ENCODE measurements at regions not wholly inside any gene's neighbourhood (a gene's known extent, or its start where the extent isn't known, plus 50 kb on each side); places are given as distances from the start of the nearest gene placed in this dataset.
"Not testable (repeated sequence)": the region's sequence is repeated elsewhere in the genome, so short reads cannot be mapped to it uniquely, and the experiment has no call there.

DNA sequence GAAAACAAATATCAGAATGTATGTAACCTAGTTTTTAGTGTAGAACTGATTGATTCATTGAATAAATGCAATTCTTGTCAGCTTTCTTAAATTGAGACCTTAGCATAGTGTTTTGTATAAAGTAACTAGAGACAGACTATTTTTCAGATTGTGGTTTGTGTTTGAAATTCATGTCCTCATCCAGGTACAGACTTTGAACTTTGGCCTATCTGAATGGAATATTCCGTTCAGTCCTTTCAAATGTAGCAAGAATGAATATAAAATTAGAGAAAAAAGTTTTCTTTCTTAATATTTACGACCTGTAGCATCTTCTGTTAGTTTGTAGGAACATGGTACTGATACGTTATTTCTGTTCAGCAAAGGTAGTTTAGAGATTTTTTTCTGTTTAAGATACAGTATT lies 378.4 kb upstream of the RGS6 start:
- DNase-seq (ENCODE audit: low read depth in 2 of 2, low spot score in 1 of 2), result no peak

DNA sequence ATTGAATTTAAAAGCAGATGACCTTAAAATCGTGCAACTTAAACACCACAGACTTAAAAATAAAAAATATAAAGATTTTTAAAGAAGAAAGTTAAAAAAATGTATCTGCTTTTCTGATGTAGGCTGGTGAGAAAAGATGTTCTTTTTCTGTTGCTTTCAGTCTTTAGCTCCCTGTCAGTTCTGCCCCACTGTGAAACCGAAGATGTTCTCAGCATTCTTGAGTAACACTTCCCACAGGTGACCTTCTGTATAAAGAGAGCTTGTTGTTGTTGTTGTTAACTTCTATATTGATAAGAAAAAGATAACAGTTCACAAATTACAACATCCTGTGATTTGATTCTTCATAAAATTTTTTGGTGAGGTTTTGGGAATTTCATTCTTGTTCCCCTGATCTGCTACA lies 377.9 kb upstream of the RGS6 start:
- no peak for DNase-seq (ENCODE audit: low read depth in 2 of 2, low spot score in 1 of 2)

DNA sequence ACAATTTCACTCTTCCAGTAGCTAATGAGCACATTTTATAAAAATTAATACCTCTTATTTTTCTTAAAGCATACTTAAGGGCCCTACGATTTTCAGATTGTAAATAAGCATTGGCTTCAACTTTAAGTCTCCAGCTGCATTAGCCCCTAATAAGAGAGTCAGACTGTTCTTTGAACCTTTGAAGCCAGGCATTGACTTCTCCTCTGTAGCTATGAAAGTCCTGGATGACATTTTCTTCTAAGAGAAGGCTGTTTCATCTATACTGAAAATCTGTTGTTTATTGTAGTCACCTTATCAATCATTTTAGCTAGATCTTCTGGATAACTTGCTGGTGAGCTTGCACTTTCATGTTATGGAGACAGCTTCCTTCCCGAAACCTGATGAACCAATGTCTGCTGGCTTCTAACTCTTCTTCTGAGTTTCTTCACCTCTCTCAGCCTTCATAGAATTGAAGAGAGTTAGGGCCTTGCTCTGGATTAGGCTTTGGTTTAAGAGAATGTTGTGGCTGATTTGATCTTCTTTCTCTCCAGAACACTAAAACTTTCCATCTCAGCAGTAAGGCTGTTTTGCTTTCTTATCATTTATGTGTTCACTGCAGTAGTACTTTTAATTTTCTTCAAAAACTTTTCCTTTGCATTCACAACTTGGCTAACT lies 377.1 kb upstream of the RGS6 start:
- DNase-seq (ENCODE audit: low read depth in 2 of 2, low spot score in 1 of 2), result no peak

DNA sequence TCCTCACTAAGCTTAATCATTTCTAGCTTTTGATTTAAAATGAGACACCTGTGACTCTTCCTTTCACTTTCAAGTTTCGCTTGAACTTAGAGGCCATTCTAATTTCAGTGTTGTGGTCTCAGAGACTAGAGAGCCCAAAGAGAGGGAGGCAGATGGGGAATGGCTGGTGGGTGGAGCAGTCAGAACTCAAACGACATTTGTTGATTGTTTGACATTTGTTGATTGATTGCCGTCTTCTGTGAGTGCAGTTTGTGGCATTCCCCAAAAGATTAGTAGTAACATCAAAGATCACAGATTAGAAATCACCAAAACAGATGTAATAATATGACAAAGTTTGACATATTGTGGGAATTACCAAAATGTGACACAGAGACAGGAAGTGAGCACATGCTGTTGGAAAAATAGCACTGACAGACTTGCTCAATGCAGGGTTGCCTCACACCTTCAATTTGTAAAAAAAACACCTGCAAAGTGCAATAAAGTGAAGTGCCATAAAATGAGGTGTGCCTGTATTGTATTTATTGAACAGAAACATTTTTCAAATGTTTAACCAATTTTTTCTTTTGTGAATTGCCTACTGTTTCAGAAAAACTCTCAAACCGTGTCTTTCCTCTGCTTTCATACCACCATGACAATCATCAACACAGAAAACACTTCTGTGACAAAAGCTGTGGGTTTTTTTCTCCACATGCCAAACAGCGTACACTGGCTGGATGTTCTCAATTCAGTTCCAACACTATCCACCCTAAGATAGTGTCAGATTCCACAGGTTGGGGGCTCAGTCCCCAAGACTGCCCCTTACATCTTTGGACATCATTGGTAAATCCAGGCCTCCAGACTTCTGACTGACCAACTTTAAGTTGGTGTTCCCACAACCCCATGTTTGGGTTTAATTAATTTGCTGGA lies 376.3 kb upstream of the RGS6 start:
- peak; percentile 19 to 35 for DNase-seq (ENCODE audit: low read depth in 2 of 2, low spot score in 1 of 2)

DNA sequence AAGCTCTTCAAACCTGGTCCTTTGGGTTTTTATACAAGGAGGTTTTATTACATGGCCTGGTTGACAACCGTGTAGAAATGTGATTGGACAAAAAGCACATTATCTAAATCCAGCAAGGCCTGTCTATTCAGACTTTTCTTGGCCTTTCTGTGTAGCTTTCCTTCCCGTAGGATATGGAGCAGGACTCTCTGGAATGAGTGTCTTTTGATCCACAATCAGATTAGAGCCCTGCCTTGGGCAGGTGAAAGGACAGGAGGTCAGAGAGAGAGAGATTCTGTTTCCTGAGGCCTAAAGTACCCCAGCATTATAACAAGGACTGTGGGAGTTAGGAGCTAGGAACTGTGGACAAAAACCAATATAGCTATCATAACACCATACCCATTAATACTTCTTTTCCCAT lies 375.5 kb upstream of the RGS6 start:
- no peak for DNase-seq (ENCODE audit: low read depth in 2 of 2, low spot score in 1 of 2)

DNA sequence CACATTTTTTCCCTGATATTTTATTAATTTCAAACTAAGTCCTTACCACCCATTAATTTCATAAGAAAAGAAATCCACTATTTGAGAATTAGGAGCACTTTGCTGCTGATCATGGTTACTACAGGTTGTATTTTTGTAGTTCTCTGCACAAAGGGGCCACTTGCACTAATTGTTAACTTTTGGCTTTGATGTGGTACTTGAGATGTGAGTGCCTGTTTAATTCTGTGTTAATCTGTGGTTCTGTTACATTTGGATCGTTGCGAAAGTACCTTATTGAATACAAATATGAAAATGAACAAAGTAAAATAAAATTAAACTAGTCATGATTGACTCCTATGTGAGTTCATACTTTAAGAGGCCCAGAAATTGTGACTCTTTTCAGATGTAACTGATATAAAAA lies 374.9 kb upstream of the RGS6 start:
- DNase-seq (ENCODE audit: low read depth in 2 of 2, low spot score in 1 of 2), result no peak

DNA sequence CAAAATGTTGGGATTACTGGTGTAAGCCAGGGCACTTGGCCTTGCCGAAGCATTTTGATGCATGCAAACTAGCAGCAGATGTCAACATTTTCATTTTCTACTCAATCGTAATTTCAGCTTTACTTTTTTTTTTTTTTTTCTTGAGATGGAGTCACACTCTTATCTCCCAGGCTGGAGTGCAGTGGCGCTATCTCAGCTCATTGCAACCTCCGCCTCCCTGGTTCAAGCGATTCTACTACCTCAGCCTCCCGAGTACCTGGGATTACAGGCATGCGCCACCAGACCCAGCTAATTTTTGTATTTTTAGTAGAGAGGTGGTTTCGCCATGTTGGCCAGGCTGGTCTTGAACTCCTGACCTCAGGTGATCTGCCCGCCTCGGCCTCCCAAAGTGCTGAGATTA lies 373.3 kb upstream of the RGS6 start:
- not testable (repeated sequence) for DNase-seq (ENCODE audit: low read depth in 2 of 2, low spot score in 1 of 2)

DNA sequence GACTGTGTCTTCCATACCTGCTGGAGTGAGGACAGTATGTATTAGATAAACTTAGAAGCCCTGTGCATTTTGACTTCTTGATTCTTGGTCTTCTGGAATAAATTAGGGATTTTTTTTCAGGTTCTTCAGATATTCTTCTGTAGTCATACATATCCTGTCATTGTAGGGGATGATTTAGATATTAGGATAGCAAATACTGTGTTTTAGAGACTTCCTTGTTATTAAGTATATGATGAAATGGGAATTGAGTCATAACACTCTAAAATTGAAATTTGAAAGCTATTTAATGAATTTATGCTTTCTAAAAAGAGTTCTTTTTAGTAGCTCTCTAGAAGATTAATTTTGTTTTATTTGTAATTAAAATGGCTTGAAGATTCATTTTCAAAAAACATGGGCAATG lies 371.5 kb upstream of the RGS6 start:
- DNase-seq (ENCODE audit: low read depth in 2 of 2, low spot score in 1 of 2), result no peak

DNA sequence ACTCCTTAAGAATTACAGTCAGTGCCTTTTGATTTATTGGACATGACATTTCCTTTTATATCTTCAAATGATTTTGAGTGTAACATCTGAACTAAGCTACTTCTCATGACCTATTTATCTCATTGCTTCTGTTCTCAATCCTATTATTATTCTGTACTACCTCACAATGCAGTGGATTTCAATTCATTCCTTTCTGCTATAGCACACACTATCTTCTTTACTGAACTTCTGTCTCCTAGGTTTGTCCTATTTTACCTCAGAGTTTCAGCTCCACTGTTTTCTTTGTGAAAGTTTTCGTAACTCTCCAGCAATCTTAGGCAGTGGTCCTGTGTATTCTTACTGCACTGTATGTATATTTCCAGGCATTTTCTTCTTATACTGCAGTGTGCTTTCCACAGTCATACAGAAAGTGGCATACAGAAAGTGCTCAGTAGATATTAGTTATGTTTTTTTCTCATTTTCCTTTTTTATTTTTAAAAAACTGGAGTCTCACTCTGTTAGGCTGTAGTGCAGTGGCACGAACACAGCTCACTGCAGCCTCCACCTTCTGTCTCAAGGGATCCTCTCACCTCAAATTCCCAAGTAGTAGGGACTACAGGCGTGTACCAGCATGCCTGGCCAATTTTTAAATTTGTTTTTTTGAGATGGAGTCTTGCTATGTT lies 368.6 kb upstream of the RGS6 start:
- DNase-seq (ENCODE audit: low read depth in 2 of 2, low spot score in 1 of 2), result no peak

DNA sequence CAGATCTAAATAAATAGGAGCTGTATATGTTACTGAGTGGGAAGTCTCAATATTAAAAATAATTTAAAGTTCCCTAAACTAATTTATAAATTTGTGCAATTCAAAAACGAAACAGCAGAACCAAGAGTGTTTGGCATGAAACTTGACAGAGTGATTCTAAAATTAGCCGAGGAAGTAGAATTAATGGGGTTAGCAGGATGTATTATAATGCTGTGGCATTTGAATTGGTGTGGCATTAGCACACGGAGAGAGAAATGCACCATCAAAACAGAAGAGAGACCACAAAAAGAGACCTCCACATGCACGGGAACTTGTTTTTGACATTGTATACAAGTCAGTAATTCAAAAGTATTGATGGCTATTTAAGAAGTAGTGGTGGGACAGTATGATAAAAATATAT lies 366.0 kb upstream of the RGS6 start:
- no peak for DNase-seq (ENCODE audit: low read depth in 2 of 2, low spot score in 1 of 2)

DNA sequence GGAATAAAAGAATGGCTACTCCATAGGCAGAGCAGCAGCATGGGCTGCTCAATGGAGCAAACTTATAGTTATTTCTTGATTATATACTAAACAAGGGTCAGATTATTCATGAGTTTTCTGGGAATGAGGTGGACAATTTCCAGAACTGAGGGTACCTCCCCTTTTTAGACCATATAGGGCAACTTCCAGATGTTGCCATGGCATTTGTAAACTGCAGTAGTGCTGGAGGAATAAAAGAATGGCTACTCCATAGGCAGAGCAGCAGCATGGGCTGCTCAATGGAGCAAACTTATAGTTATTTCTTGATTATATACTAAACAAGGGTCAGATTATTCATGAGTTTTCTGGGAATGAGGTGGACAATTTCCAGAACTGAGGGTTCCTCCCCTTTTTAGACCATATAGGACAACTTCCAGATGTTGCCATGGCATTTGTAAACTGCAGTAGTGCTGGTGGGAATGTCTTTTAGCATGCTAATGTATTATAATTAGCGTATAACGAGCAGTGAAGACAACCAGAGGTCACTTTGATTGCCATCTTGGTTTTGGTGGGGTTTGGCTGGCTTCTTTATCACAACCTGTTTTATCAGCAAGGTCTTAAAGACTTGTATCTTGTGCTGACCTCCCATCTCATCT lies 364.6 kb upstream of the RGS6 start:
- DNase-seq (ENCODE audit: low read depth in 2 of 2, low spot score in 1 of 2), result not testable (repeated sequence)

DNA sequence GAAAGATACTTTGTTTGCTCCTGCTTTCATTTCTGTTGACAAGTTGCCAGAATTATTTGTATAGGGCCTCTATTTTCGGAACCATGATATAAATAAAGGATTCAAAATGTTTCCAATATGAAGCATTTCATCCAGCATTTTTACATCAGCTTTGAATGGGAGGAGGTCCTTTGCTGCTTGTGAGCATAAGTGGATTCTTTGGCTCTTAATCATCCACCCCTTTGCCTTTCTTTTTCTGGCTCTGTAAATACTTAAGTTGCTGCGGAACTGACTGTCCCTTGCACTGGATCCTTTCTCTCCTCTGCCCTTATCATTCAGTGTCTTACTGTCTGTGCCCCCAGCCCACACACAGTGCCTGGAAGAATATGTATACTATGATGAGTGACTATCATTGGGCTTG lies 357.3 kb upstream of the RGS6 start:
- DNase-seq (ENCODE audit: low read depth in 2 of 2, low spot score in 1 of 2), result no peak

DNA sequence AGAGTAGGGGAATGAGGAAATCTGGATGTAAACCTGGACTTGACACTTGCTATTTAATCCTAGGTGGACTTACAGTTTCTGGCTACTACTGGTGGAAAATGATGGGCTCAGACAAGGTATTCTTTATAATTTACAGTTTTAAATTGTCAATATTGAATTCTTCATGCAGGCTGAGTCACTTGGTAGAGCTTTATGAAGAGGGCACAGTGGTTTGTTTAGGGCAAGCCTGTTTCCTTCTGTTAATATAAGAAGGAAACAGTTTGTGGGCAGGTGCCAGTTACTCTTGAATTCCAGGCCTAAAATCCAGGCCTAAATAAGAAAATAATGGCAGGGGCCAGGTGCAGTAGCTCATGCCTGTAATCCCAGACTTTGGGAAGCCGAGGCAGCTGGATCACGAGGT lies 355.8 kb upstream of the RGS6 start:
- no peak for DNase-seq (ENCODE audit: low read depth in 2 of 2, low spot score in 1 of 2)

DNA sequence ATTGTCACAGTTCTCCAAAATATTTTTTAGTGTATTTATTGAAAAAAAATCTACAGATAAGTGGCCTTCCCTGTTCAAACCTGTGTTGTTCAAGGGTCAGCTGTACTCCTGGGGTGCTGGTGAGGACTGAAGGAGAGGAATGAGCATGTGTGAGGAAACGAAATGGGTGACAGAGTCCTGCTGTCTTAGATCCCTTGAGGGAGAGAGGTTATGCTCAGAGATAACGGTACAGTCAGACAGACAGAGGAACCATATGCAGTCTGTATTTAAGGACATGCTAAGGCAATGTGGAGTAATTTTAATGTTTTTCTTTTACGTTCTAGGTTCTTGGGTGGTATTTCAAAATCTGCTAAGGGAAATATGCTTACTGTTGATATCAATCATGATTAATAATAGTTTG lies 352.9 kb upstream of the RGS6 start:
- no peak for DNase-seq (ENCODE audit: low read depth in 2 of 2, low spot score in 1 of 2)

DNA sequence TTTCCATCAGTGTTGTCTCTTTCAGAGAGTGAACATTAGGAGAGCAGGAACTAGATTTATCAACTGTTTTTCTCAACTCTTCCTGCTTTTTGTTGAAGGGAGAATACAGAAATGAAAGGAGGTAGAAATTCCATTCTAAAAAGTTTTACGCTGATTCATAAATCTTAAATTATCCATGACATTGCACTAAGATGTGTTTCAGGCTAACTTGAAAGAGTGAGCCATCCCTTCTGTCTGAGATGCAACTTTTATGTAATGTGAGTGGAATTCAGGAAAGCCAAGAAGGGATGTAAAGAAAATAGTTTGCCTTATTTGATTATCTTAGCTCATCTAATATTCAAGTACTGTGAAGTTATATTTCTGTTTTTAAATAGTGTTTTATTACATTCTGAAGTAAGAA lies 349.5 kb upstream of the RGS6 start:
- no peak for DNase-seq (ENCODE audit: low read depth in 2 of 2, low spot score in 1 of 2)

DNA sequence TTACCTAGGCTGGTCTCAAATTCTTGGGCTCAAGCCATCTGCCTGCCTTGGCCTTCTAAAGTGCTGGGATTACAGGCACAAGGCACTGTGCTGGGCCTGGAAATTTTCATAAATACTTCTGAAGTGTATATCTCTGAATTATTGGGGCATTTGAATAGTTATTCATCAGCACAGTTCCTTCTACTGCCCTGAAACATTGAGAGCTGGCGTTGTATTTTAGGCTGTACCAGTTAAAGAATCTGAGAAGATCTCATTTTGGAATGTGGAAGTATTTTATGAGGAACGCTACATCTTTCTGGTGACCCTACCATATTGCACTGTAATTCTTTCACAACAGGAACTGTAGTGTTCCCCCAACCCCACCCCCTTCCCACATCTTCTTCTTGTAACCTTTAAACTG lies 349.0 kb upstream of the RGS6 start:
- no peak for DNase-seq (ENCODE audit: low read depth in 2 of 2, low spot score in 1 of 2)

DNA sequence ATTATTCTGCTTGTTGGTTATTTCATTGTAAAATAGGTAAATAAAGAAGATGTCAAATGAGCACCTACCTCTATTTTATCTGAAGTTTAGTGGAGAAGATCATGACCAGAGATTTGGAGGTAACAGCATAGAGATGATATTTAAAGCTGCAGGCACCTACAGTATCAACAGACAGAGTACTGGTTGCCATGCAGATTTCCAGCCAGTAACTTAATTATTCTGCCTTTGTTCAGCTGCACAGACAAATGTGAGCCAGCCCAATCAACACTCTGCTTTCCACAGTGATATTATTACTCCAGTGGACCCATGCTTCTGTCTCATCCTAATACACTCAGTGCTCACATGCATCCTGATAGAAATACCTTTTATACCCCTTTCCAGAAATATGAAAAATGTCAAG lies 348.5 kb upstream of the RGS6 start:
- DNase-seq (ENCODE audit: low read depth in 2 of 2, low spot score in 1 of 2), result no peak

DNA sequence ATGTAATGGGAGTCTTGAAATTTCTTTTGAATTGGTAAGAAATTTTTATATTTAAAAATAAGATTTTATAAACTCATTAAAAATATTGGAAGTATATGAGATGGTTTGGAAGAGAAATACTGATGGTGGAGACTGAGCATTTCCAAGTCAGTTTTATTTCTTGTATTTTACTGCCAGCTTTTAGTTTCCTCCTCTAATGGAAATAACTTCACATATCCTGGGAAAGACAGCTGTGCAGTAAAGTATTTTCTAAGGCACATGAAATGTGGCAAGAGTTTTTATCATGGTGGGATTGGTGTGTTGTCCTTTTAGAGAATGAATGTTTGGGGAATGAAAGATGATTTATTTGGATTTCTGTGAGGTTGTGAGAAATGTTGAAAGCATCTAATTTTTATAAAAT lies 346.9 kb upstream of the RGS6 start:
- no peak for DNase-seq (ENCODE audit: low read depth in 2 of 2, low spot score in 1 of 2)

DNA sequence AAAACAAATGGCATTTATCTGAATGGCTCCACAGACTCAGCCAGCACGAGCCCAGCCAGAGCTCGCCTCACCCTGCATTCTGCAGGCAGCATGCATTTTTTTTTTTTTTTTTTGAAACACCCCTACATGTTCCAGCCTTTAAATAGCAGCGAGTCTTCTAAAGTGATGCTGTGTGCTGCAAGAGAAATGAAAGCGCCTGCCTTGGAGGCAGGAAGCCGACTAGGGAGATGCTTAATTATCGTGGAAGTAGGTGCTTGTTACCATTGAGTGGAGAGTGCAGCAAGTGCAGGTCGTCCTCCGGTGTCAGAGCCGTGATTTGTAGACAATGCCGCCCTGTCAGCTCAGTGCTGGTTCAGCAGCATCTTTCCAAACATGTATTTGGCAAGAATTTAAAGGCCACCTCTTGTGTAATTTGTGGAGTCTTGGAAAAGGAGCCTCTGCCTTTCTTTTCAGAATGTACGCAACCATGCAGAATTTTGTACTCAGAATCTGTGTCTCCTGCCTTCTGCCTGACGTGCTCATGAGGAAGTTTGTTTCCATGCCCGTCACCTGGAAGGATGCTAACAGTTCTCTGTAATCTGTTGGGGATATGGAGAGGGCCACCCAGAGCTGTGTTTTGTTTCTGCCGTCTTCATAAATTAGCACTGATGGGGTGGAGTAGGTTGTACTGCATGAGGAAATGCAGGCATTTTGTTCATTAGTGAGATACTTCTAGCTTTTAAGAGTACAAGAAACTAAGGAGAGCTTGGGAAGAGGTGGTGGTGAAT lies 345.9 kb upstream of the RGS6 start:
- DNase-seq (ENCODE audit: low read depth in 2 of 2, low spot score in 1 of 2), result no peak

DNA sequence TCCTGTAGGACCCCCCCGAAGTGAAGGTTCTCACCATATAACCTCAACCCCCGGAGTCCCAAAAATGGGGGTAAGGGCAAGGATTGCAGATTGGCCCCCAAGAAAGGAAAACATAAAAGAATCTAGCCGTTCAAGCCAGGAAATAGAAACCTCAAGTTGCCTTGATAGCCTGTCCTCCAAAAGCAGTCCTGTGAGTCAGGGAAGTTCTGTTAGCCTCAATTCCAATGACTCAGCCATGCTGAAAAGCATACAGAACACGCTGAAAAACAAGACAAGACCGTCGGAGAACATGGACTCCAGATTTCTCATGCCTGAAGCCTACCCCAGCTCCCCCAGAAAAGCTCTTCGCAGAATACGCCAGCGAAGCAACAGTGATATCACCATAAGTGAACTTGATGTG lies 344.2 kb upstream of the RGS6 start:
- no peak for DNase-seq (ENCODE audit: low read depth in 2 of 2, low spot score in 1 of 2)

DNA sequence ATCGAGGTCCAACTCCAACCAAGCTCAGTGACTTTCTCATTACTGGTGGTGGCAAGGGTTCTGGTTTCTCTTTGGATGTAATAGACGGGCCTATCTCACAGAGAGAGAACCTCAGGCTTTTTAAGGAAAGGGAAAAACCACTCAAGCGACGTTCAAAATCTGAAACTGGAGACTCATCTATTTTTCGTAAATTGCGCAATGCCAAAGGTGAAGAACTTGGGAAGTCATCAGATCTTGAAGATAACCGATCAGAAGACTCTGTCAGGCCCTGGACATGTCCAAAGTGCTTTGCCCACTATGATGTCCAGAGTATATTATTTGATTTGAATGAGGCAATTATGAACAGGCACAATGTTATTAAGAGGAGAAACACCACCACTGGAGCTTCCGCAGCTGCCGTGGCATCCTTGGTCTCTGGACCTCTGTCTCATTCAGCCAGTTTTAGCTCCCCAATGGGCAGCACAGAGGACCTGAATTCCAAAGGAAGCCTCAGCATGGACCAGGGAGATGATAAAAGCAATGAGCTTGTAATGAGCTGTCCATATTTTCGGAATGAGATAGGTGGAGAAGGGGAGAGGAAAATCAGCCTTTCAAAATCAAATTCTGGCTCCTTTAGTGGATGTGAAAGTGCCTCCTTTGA lies 343.5 kb upstream of the RGS6 start:
- no peak for DNase-seq (ENCODE audit: low read depth in 2 of 2, low spot score in 1 of 2)
